ENCODE measurements at regions not wholly inside any gene's neighbourhood (a gene's known extent, or its start where the extent isn't known, plus 50 kb on each side); places are given as distances from the start of the nearest gene placed in this dataset.
A peak's percentile ranks its signal among the peaks of the same experiment; 100 is the strongest.
"Not testable (repeated sequence)": the region's sequence is repeated elsewhere in the genome, so short reads cannot be mapped to it uniquely, and the experiment has no call there.

DNA sequence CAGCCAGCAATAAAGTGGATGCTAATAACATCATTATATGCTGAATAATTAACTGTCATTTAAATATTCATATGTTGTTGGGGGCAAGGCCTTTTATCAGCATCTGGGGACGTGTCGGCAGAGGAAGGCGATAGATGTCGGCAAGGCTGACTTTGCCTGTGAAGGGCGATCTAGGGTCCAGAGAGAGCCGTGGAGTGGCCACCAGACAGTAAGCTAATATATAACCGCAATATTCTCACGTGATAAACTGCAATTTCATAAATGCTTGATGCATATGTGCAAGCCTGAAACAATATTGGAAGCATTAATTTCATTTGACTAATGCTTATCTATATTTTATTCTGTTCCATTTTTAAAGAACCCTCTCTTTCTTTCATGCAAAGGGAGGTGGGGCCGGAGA, 141.0 kb upstream of the POU3F1 start:
- no peaks in the 10 kb centered on the region for H3K36me3 ChIP-seq (ENCODE audit: insufficient read depth, low read length)
- peaks cover 6% of the 10 kb centered on the region for H3K4me1 ChIP-seq (ENCODE audit: insufficient read depth, low read length)
- peaks cover 2% of the 10 kb centered on the region; the same call in 1 of the 2 replicates for H3K9me3 ChIP-seq (ENCODE audit: control insufficient read depth, insufficient read depth, low read length)
- H3K9ac ChIP-seq (ENCODE audit: low read depth, low read length), result no peak overlapping the region

DNA sequence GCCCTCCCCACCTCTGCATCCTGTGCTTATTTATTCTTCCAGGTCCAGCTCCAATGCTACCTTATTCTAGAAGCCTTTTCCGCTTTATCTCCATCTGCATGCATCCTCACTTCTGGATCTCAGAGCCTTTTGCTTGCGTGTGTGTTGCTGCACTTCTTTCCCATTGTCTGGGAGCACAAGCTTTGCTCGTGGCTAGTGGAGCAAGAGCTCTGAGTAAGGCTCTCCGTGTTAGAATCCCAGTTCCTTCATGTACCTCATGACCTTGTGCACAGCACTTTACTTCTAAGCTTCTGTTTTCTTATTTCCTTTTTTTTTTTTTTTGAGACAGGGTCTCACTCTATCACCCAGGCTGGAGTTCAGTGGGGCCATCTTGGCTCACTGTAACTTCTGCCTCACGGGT, 140.0 kb upstream of the POU3F1 start:
- Histone ChIP-seq H3K9me3 (ENCODE audit: control insufficient read depth, insufficient read depth, low read length) (peaks cover 2% of the 10 kb centered on the region; the same call in 1 of the 2 replicates), H3K4me1 (ENCODE audit: insufficient read depth, low read length) (peaks cover 12% of the 10 kb centered on the region), H3K36me3 (ENCODE audit: insufficient read depth, low read length) (no peaks in the 10 kb centered on the region), H3K9ac (ENCODE audit: low read depth, low read length) (no peak overlapping the region)

DNA sequence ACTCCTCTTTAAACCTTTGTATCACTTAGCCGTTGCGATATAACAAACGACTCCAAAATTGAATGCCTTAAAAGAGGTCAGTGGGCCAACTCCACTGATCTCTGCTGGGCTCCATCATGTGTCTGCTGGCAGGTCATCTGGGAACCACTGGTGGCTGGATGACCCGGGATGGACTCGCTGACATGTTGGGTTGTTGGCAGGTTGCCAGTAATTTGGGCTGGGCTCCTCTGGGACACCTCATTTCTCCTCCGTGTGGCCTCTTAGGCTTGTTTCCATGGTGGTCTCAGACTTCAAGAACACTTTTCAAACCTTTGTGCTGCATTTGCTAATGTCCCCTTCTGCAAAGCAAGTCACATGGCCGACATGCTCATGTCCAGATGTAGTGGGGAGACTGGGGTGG, 139.3 kb upstream of the POU3F1 start:
- H3K36me3 ChIP-seq (ENCODE audit: insufficient read depth, low read length), result no peaks in the 10 kb centered on the region
- H3K4me1 ChIP-seq (ENCODE audit: insufficient read depth, low read length), result peaks cover 12% of the 10 kb centered on the region
- H3K9me3 ChIP-seq (ENCODE audit: control insufficient read depth, insufficient read depth, low read length), result peaks cover 2% of the 10 kb centered on the region; the same call in 1 of the 2 replicates
- H3K9ac ChIP-seq (ENCODE audit: low read depth, low read length), result no peak overlapping the region

DNA sequence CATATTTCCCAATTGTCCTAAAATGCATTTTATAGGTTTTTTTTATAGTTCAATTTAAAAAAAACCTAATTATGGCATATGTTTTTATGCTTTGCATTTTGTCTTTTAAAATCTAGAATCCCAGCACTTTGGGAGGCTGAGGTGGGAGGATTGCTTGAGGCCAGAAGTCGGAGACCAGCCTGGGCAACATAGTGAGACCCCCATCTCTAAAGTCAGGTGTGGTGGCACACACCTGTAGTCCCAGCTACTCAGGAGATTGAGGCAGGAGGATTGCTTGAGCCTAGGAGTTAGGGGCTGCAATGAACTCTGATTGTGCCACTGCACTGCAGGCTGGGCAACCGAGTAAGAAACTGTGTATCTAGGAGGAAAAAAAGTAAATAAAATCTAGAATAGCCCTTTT, 137.2 kb upstream of the POU3F1 start:
- Histone ChIP-seq H3K36me3 (ENCODE audit: insufficient read depth, low read length) (no peaks in the 10 kb centered on the region), H3K9ac (ENCODE audit: low read depth, low read length) (no peak overlapping the region), H3K9me3 (ENCODE audit: control insufficient read depth, insufficient read depth, low read length) (peaks cover 10% of the 10 kb centered on the region), H3K4me1 (ENCODE audit: insufficient read depth, low read length) (peaks cover 12% of the 10 kb centered on the region)

DNA sequence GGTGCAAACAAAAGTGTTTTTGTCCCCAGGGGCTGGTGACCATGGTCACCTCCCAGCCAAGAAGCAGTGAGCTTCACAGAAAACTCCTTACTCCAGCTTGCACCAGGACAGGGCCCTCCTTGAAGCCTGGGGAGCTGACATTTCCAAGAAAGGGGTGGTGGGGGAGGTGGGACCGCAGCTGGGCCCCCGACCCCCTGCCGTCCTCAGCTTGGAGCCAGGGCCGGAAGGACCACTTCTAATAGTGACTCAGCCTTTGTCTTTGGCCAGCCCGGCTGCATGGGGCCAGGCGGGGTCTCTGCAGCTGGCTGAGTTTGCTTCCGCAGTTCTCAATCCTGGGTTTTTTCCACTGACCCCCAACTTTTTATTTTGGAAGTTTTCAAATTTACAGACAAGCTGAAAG, 136.5 kb upstream of the POU3F1 start:
- H3K4me1 ChIP-seq (ENCODE audit: insufficient read depth, low read length), result peaks cover 12% of the 10 kb centered on the region
- H3K36me3 ChIP-seq (ENCODE audit: insufficient read depth, low read length), result no peaks in the 10 kb centered on the region
- peaks cover 8% of the 10 kb centered on the region for H3K9me3 ChIP-seq (ENCODE audit: control insufficient read depth, insufficient read depth, low read length)
- peak overlapping the region; percentile 5; the same call in 1 of the 2 replicates for H3K9ac ChIP-seq (ENCODE audit: low read depth, low read length)

DNA sequence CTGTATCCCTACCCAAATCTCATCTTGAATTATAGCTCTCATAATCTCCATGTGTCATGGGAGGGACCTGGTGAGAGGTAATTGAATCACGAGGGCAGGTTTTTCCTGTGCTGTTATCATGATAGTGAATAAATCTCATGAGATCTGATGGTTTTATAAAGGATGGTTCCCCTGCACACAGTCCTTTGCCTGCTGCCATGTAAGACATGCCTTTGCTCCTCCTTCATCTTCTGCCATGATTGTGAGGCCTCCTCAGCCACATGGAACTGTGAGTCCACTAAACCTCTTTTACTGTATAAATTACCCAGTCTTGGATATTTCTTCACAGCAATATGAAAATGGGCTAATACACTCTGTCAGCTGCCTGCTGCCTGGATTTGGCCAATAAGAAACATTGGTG, 133.8 kb upstream of the POU3F1 start:
- not testable (repeated sequence) for H3K9me3 ChIP-seq (ENCODE audit: control insufficient read depth, insufficient read depth, low read length); H3K9ac ChIP-seq (ENCODE audit: low read depth, low read length)
- H3K4me1 ChIP-seq (ENCODE audit: insufficient read depth, low read length), result peaks cover 12% of the 10 kb centered on the region

DNA sequence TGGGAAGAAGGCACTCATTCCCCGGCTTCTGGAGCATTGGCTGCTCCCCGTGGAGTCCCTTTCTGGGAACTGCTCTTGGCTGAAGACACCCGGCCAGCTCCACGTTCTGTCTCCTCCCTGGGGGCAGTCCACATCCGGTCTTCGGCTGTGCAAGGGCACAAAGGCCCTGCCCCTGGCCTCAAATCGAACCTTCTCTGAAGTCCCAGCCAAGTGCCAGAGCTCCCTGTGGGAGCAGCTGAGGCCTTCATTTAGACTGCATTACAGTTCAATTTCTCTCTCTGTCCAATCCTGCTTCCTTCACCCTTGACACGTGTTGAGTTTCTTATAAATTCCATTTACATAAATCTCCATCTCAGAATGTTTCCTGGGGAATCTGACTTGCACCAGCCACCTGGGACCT, 132.9 kb upstream of the POU3F1 start:
- H3K9ac ChIP-seq (ENCODE audit: low read depth, low read length), result no peak overlapping the region
- H3K9me3 ChIP-seq (ENCODE audit: control insufficient read depth, insufficient read depth, low read length), result peaks cover 8% of the 10 kb centered on the region
- no peaks in the 10 kb centered on the region for H3K36me3 ChIP-seq (ENCODE audit: insufficient read depth, low read length)
- peaks cover 12% of the 10 kb centered on the region for H3K4me1 ChIP-seq (ENCODE audit: insufficient read depth, low read length)

More for the DNA sequence above, 133.8 kb upstream of the POU3F1 start:
- H3K36me3 ChIP-seq (ENCODE audit: insufficient read depth, low read length), result not testable (repeated sequence)

DNA sequence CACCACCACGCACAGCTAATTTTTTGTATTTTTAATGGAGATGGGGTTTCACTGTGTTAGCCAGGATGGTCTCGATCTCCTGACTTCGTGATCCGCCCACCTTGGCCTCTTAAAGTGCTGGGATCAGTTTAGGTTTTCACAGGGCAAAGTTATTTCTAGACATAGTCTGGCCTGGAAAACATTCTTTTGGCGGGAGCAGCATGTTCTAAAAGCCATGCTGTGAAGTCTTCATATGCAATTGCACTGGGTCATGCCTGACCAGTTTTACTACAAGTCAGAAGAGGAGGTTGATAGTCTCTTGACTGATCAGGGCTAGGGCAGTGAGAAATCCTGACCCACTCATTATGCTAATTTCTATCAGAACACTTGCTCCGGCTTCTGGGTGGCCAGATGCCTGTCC, 131.6 kb upstream of the POU3F1 start:
- H3K4me1 ChIP-seq (ENCODE audit: insufficient read depth, low read length), result peaks cover 12% of the 10 kb centered on the region
- H3K9ac ChIP-seq (ENCODE audit: low read depth, low read length), result no peak overlapping the region
- H3K9me3 ChIP-seq (ENCODE audit: control insufficient read depth, insufficient read depth, low read length), result peaks cover 8% of the 10 kb centered on the region
- no peaks in the 10 kb centered on the region for H3K36me3 ChIP-seq (ENCODE audit: insufficient read depth, low read length)

DNA sequence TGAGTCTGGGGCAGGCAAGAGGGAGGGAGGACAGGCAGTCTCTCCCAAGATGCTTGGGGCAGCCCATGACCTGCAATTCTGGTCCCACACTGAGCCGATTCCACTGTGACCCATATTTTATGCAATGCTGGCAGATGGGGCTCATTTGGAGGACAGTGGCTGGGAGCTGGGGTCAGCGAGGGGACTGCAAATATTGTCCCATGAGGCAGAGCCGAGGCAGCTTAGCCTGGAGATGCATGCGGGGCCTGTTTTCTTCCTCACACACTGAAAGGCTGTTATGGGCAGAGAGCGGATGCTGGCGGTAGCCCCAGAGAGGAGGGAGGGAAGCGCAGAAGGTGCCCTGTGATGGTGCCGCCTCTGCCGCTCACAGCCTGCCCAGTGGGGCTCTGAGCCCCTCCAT, 128.5 kb upstream of the POU3F1 start:
- no peaks in the 10 kb centered on the region for H3K36me3 ChIP-seq (ENCODE audit: insufficient read depth, low read length)
- no peaks in the 10 kb centered on the region for H3K4me1 ChIP-seq (ENCODE audit: insufficient read depth, low read length)
- peaks cover 3% of the 10 kb centered on the region for H3K9me3 ChIP-seq (ENCODE audit: control insufficient read depth, insufficient read depth, low read length)
- no peak overlapping the region for H3K9ac ChIP-seq (ENCODE audit: low read depth, low read length)

DNA sequence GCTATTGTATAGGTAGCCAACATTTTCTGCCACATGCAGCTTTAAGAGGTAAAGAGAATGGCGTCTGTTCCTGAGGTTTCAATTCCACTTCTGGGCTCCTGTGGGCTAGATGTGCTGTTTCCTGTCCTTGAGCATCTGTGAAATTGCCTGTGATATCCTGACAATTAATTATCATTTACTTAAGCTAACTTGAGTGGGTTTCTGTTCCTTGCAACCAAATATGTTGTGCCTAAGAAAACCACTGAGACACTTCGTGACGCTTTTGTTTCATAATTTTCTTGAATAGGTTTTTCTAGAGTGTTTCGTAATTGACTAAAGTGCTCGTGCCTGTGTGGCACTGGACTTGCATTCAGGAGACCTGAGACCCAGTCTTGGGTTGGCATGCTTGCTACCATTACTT, 127.3 kb upstream of the POU3F1 start:
- no peaks in the 10 kb centered on the region for H3K36me3 ChIP-seq (ENCODE audit: insufficient read depth, low read length)
- no peaks in the 10 kb centered on the region for H3K4me1 ChIP-seq (ENCODE audit: insufficient read depth, low read length)
- no peak overlapping the region for H3K9ac ChIP-seq (ENCODE audit: low read depth, low read length)
- no peaks in the 10 kb centered on the region for H3K9me3 ChIP-seq (ENCODE audit: control insufficient read depth, insufficient read depth, low read length)

DNA sequence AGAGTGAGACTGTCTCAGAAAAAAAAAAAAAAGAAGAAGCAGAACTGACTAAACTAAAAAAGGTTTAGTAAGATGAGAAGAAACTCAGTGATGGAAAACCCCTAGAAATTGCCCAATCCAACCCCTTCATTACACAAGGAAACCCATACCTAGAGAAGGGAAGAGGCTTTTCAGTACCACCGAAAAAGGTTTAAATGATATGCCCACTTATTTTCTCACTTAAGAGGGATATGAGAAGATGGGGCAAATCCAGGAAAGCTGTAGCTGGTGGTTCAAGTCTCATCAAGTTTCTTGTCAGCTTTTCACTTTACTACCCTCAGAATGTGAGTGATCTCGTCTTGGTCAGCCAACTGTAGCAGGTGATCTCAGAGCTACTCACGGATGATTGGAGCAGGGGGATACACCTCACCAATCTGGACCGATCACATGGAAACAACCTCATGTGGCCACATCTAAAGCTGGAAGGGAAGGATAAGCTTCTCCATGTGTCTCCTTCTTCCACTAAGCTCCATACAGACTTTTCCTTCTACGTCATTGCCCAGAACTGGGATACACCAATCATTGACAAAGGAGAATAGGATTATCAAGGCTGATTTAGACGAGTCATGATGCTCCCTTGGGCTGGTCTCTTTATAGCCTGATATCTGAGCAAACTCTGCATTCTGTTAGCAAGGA, 126.7 kb upstream of the POU3F1 start:
- H3K9ac ChIP-seq (ENCODE audit: low read depth, low read length), result no peak overlapping the region
- H3K4me1 ChIP-seq (ENCODE audit: insufficient read depth, low read length), result no peaks in the 10 kb centered on the region
- H3K9me3 ChIP-seq (ENCODE audit: control insufficient read depth, insufficient read depth, low read length), result no peaks in the 10 kb centered on the region
- H3K36me3 ChIP-seq (ENCODE audit: insufficient read depth, low read length), result no peaks in the 10 kb centered on the region

DNA sequence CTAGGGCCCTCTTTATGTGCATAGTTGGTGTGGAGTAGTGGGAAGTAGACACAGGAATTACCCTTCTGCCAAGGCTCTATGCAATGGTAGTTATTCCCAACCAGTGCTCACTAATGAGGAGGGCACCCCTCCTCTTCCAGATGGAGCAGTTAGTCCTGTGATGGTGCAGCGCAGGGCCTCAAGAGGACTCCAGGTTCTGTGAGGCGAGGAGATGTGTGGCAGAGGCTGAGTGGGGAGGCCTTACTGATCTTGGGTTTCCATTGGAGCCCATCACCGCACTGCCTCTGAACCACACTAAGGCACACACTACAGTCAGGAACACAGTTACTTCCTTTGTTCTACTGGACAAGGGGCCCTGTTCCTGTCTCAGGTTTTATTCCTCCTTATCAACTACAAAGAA, 122.5 kb upstream of the POU3F1 start:
- no peak overlapping the region for H3K9ac ChIP-seq (ENCODE audit: low read depth, low read length)
- H3K4me1 ChIP-seq (ENCODE audit: insufficient read depth, low read length), result no peaks in the 10 kb centered on the region; the same call in 1 of the 2 replicates
- H3K36me3 ChIP-seq (ENCODE audit: insufficient read depth, low read length), result no peaks in the 10 kb centered on the region
- H3K9me3 ChIP-seq (ENCODE audit: control insufficient read depth, insufficient read depth, low read length), result no peaks in the 10 kb centered on the region

DNA sequence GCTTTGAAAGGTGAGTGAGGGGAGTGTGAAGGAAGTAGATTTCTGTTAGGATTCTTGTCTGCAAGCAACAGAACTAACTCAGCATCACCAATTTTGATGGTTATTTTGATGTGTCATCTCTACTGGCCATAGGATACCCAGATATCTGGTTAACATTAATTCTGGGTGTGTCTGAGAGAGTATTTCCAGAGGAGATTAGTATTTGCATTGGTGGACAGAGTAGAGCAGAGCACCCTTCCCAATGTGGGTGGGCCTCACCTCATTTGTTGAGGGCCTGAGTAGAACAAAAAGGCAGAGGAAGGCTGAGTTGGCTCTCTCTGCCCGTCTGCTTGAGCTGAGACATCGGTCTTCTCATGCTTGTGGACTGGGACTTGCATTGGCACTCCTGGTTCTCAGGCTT, 121.8 kb upstream of the POU3F1 start:
- H3K36me3 ChIP-seq (ENCODE audit: insufficient read depth, low read length), result no peaks in the 10 kb centered on the region
- H3K9me3 ChIP-seq (ENCODE audit: control insufficient read depth, insufficient read depth, low read length), result no peaks in the 10 kb centered on the region

DNA sequence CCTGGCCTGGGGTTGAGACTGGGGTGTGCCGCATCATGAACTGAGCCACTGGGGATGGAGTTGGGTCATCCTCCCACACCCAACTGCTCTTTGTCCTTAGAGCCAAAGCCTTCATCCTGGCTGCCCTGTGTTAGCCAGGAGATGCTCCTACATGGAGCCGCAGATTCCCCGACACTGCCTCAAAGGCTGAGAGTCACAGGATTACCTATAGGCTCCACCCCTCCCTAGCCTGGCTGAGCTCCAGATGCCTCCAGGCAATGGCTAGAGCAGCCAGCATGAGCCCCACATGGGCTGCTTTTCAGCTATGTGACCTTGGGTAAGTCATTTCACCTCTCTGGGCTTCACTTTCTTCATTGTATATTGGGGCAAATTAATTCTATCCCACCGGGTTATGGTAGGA, 119.9 kb upstream of the POU3F1 start:
- Histone ChIP-seq H3K36me3 (ENCODE audit: insufficient read depth, low read length) (no peaks in the 10 kb centered on the region), H3K9me3 (ENCODE audit: control insufficient read depth, insufficient read depth, low read length) (no peaks in the 10 kb centered on the region), H3K9ac (ENCODE audit: low read depth, low read length) (no peak overlapping the region), H3K4me1 (ENCODE audit: insufficient read depth, low read length) (no peaks in the 10 kb centered on the region; the same call in 1 of the 2 replicates)

More for the DNA sequence above, 121.8 kb upstream of the POU3F1 start:
- Histone ChIP-seq H3K9ac (ENCODE audit: low read depth, low read length) (no peak overlapping the region), H3K4me1 (ENCODE audit: insufficient read depth, low read length) (no peaks in the 10 kb centered on the region; the same call in 1 of the 2 replicates)

DNA sequence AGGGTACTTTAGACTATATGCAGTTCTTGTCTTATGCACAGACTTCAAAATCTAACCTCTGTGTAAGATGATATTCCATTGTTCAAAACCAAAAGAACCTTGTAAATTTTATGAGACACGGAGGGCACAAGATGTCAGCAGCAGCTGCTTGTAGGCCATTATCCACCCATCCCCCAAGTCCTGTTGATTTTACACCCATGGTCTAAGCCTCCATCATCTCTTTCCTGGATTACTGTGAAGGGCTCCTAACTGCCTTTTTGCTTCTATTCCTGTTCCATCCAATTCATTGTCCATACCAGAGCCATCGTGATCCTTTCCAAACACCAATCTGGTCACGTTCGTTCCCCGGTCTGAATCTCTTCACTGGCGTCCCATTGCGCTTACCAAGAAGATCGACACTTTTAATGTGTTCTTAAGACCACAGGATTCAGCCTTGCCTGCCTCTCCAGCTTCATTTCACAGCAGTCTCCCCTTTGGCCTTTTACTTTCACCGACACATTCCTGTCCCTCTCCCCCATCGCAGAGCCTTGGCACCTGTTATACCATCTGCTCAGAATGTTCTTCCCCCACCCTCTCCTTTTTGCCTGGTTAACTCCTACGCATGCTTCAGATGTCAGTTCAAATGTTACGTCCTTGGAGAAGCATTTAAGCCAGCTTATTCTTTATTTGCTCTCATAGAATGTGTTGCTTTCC, 107.3 kb upstream of the POU3F1 start:
- H3K4me1 ChIP-seq (ENCODE audit: insufficient read depth, low read length), result peaks cover 16% of the 10 kb centered on the region

More for the DNA sequence above, 107.3 kb upstream of the POU3F1 start:
- no peak overlapping the region for H3K9ac ChIP-seq (ENCODE audit: low read depth, low read length)
- H3K36me3 ChIP-seq (ENCODE audit: insufficient read depth, low read length), result no peaks in the 10 kb centered on the region
- H3K9me3 ChIP-seq (ENCODE audit: control insufficient read depth, insufficient read depth, low read length), result no peaks in the 10 kb centered on the region

Measured in ES-I3 (cell line).